A549 (cell line): ENCODE measurements at regions not wholly inside any gene's neighbourhood (a gene's known extent, or its start where the extent isn't known, plus 50 kb on each side); places are given as distances from the start of the nearest gene placed in this dataset.

Source experiments
- BHLHE40 ChIP-seq: IDR thresholded peaks from 2 replicates; pipeline ENCODE4 v1.6.1; 2012; ENCODE audit warnings: low read depth, low read length, inconsistent platforms
- CEBPB ChIP-seq, 2 experiments: fragments of >200 bp in 1 of 2; sonication (Bioruptor Twin) in 1 of 2; formaldehyde crosslinking in 1 of 2; IDR thresholded peaks; 2 replicates each; pipeline ENCODE4 v1.6.1; 2012 to 2016
- CTCF ChIP-seq: fragments of >200 bp; sonication (Bioruptor Twin); formaldehyde crosslinking; IDR thresholded peaks from 3 replicates; pipeline ENCODE4 v1.5.1; 2016
- EP300 ChIP-seq, 2 experiments: fragments of >200 bp; sonication (Bioruptor Twin); formaldehyde crosslinking; IDR thresholded peaks; 2 replicates in 1 of 2; 3 replicates in 1 of 2; pipeline ENCODE4 v1.6.1; 2016 to 2017
- ESRRA ChIP-seq: fragments of 150-350 bp; IDR thresholded peaks from 2 replicates; pipeline ENCODE4 v1.6.1; 2014; ENCODE audit warnings: mild to moderate bottlenecking, low read length, borderline replicate concordance
- GATA3 ChIP-seq: IDR thresholded peaks from 2 replicates; pipeline ENCODE4 v1.6.1; 2012; ENCODE audit warnings: borderline replicate concordance
- JUN ChIP-seq, 2 experiments: fragments of >200 bp; sonication (Bioruptor Twin); formaldehyde crosslinking; IDR thresholded peaks; 2 replicates in 1 of 2; 3 replicates in 1 of 2; pipeline ENCODE4 v1.6.1; 2016 to 2017
- MAFK ChIP-seq: fragments of 450-650 bp; IDR thresholded peaks from 2 replicates; pipeline ENCODE4 v1.6.1; 2014; ENCODE audit not compliant: partially characterized antibody
- MAX ChIP-seq: IDR thresholded peaks from 2 replicates; pipeline ENCODE4 v1.6.1; 2012
- MAZ ChIP-seq: fragments of 150-350 bp; IDR thresholded peaks from 2 replicates; pipeline ENCODE4 v1.6.1; 2014; ENCODE audit warnings: antibody characterized with exemption, low read depth, low read length, borderline replicate concordance
- NFE2L2 ChIP-seq: fragments of 150-350 bp; conservative IDR thresholded peaks from 2 replicates; pipeline ENCODE4 v1.6.1; 2014; ENCODE audit warnings: low read length
- POLR2A ChIP-seq: IDR thresholded peaks from 2 replicates; pipeline ENCODE4 v1.6.1; 2012; ENCODE audit warnings: mild to moderate bottlenecking, low read length
- RAD21 ChIP-seq, 2 experiments: fragments of >200 bp in 1 of 2; sonication (Bioruptor Twin) in 1 of 2; formaldehyde crosslinking in 1 of 2; IDR thresholded peaks in 1 of 2; conservative IDR thresholded peaks in 1 of 2; 2 replicates in 1 of 2; 3 replicates in 1 of 2; pipeline ENCODE4 v1.6.1; 2012 to 2018; ENCODE audit warnings: inconsistent platforms in 1 of 2
- RFX5 ChIP-seq: fragments of 450-650 bp; IDR thresholded peaks from 2 replicates; pipeline ENCODE4 v1.7.1; 2014; ENCODE audit warnings: antibody characterized with exemption, mild to moderate bottlenecking, moderate library complexity

- TF ChIP-seq CTCF (no peak), MAX (no peak), POLR2A (no peak), RAD21 (conservative IDR thresholded peaks at IDR 0.05 in 1 of 2, IDR thresholded peaks at IDR 0.05 in 1 of 2) (no peak), EP300 (IDR thresholded peaks at IDR 0.05) (no peak), JUN (IDR thresholded peaks at IDR 0.05) (no peak), ESRRA (no peak), MAZ (no peak), MAFK (no peak), BHLHE40 (no peak), NFE2L2 (no peak), CEBPB (IDR thresholded peaks at IDR 0.05) (no peak), RFX5 (no peak), GATA3 (no peak)
Observed at GRCh38 chr14:54316652-54317051, 80.2 kb upstream of the CDKN3 start.
